ENCODE measurements at regions not wholly inside any gene's neighbourhood (a gene's known extent, or its start where the extent isn't known, plus 50 kb on each side); places are given as distances from the start of the nearest gene placed in this dataset.

GRCh38 chr5:104170926-104171325 lies 608.3 kb upstream of the NUDT12 start:
- TF ChIP-seq, protein P1, sequence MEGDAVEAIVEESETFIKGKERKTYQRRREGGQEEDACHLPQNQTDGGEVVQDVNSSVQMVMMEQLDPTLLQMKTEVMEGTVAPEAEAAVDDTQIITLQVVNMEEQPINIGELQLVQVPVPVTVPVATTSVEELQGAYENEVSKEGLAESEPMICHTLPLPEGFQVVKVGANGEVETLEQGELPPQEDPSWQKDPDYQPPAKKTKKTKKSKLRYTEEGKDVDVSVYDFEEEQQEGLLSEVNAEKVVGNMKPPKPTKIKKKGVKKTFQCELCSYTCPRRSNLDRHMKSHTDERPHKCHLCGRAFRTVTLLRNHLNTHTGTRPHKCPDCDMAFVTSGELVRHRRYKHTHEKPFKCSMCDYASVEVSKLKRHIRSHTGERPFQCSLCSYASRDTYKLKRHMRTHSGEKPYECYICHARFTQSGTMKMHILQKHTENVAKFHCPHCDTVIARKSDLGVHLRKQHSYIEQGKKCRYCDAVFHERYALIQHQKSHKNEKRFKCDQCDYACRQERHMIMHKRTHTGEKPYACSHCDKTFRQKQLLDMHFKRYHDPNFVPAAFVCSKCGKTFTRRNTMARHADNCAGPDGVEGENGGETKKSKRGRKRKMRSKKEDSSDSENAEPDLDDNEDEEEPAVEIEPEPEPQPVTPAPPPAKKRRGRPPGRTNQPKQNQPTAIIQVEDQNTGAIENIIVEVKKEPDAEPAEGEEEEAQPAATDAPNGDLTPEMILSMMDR (IDR thresholded peaks at IDR 0.05), result no peak
- intact Hi-C loops (cut with DNase I), result no loop called here
- ATAC-seq, result no peak

GRCh38 chr5:104146652-104147051 lies 584.1 kb upstream of the NUDT12 start:
- intact Hi-C loops (cut with DNase I), result no loop called here

More at GRCh38 chr5:104170926-104171325, 608.3 kb upstream of the NUDT12 start:
- Histone ChIP-seq H3K27me3 (no peaks in the 10 kb centered on the region), H3K9me3 (no peaks in the 10 kb centered on the region), H3K27ac (no peak overlapping the region), H3K36me3 (no peaks in the 10 kb centered on the region), H3K4me1 (no peaks in the 10 kb centered on the region), H3K4me3 (no peak overlapping the region)
- no peak for DNase-seq

DNA sequence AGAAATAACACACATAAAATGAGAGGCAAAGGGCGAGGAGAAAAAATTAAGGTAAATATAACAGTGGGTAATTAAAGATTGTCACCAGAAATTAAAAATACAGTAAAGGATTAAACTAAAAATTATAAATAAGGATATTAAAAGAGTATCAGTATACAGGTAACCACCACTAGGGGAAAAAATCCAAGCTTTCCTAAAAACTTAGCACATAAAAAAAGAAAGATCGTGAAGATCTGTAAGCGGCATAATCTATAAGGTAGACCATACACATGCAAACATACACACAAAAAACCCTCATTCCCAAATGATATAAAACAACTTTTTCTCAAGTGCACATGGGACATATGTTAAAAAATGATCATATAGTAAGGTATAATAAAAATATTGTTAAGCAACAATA lies 577.3 kb upstream of the NUDT12 start:
- peaks cover 0 to 18% (median 4%) of the 10 kb centered on the region in 11 donors for H3K9me3 ChIP-seq
- ATAC-seq (no peak), DNase-seq (no peak)
- no peaks in the 10 kb centered on the region for H3K27me3 ChIP-seq
- H3K27ac ChIP-seq, result no peak overlapping the region
- H3K4me3 ChIP-seq, result no peak overlapping the region
- intact Hi-C loops (cut with DNase I), result no loop called here
- H3K4me1 ChIP-seq, result no peaks in the 10 kb centered on the region
- no peaks in the 10 kb centered on the region for H3K36me3 ChIP-seq
- TF ChIP-seq, protein P1 (IDR thresholded peaks at IDR 0.05), result no peak
- 94 to 95% methylated on average over 3 of the region's 3 CpGs for WGBS, 2 donors

More at GRCh38 chr5:104146652-104147051, 584.1 kb upstream of the NUDT12 start:
- TF ChIP-seq, protein P1 (IDR thresholded peaks at IDR 0.05), result no peak
- no peaks in the 10 kb centered on the region for H3K27me3 ChIP-seq
- DNase-seq (no peak), ATAC-seq (no peak)
- no peaks in the 10 kb centered on the region for H3K36me3 ChIP-seq
- WGBS, 2 donors, result 52 to 53% methylated on average over 2 of the region's 2 CpGs
- peaks cover 0 to 4% (median 0%) of the 10 kb centered on the region in 11 donors for H3K9me3 ChIP-seq
- H3K27ac ChIP-seq, result no peak overlapping the region
- no peak overlapping the region for H3K4me3 ChIP-seq
- H3K4me1 ChIP-seq, result no peaks in the 10 kb centered on the region

DNA sequence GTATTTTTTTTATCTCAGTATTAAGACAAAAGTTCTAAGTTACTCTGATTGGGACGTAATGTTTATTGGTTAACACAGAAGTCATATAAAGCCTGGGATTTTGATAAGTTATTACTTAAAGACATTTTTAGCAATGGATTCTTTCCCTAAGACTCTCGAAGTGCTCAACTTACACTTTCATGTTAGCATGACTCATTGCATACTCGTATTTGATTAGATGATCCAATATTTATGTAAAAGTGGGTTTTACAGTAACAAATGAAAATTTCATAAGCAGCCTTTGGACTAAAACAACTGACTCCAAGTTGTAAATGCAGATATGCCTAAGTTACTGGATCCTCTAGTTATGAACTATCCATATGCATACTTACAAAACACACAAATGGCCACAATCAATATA lies 567.7 kb upstream of the NUDT12 start:
- ATAC-seq (no peak), DNase-seq (no peak)
- Histone ChIP-seq H3K9me3 (peaks cover 0 to 27% (median 5%) of the 10 kb centered on the region in 11 donors), H3K4me3 (no peak overlapping the region), H3K36me3 (no peaks in the 10 kb centered on the region), H3K27ac (no peak overlapping the region), H3K27me3 (no peaks in the 10 kb centered on the region), H3K4me1 (no peaks in the 10 kb centered on the region)
- TF ChIP-seq, protein P1 (IDR thresholded peaks at IDR 0.05), result no peak
- intact Hi-C loops (cut with DNase I), result no loop called here
- 73 to 75% methylated on average over 3 of the region's 3 CpGs for WGBS, 2 donors
